C4-2B (cell line): ENCODE measurements at regions not wholly inside any gene's neighbourhood (a gene's known extent, or its start where the extent isn't known, plus 50 kb on each side); places are given as distances from the start of the nearest gene placed in this dataset.
"Not testable (repeated sequence)": the region's sequence is repeated elsewhere in the genome, so short reads cannot be mapped to it uniquely, and the experiment has no call there.

Source experiments
- H3K27ac ChIP-seq: fragments of 450-650 bp; 2 replicates; pipeline ENCODE4 v1.5.1; 2017
- ZFX ChIP-seq: fragments of 450-650 bp; IDR thresholded peaks from 2 replicates; pipeline ENCODE4 v1.6.1; 2017
- TF ChIP-seq, protein P1 (sequence below): fragments of 450-650 bp; conservative IDR thresholded peaks from 2 replicates; pipeline ENCODE4 v1.5.1; 2017; ENCODE audit warnings: mild to moderate bottlenecking

DNA sequence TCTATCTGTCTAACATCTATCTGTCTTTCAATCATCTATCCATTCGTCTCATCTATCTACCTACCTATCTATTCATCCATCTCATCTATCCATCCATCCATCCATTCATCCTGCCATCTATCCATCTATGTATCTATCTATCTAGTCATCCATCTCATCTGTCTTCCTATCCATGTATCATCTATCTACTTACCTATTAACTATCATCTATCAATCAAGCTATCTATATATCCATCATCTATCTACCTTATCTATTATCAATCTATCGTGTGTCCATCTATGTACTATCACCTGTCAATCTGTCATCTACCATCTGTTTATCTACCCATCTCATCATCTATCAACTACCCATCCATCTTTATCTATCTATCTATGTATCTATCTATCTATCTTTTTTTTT, 217.7 kb downstream of the CRLF2 start:
- TF ChIP-seq ZFX = no peak
- TF ChIP-seq, protein P1, sequence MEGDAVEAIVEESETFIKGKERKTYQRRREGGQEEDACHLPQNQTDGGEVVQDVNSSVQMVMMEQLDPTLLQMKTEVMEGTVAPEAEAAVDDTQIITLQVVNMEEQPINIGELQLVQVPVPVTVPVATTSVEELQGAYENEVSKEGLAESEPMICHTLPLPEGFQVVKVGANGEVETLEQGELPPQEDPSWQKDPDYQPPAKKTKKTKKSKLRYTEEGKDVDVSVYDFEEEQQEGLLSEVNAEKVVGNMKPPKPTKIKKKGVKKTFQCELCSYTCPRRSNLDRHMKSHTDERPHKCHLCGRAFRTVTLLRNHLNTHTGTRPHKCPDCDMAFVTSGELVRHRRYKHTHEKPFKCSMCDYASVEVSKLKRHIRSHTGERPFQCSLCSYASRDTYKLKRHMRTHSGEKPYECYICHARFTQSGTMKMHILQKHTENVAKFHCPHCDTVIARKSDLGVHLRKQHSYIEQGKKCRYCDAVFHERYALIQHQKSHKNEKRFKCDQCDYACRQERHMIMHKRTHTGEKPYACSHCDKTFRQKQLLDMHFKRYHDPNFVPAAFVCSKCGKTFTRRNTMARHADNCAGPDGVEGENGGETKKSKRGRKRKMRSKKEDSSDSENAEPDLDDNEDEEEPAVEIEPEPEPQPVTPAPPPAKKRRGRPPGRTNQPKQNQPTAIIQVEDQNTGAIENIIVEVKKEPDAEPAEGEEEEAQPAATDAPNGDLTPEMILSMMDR = no peak

DNA sequence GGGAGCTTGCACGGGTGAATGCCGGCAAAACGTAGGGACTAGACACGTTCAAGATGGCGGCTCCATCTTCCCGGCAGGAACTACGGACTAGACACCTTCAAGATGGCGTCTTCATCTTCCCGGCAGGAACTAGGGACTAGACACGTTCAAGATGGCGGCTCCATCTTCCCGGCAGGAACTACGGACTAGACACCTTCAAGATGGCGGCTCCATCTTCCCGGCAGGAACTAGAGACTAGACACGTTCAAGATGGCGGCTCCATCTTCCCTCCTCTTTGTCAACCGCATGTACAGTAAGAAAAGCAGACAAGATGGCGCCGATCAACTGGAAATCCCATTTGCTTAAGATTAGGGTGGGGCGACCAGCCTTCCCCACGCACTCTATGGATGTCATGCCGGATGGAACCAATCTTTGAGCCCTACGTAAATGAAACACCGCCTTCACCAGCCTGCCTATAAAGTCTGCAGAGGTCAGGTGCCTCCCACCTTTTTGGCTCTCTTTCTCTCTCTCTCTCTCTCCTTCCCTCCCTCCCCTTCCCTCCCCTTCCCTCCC, 222.4 kb downstream of the CRLF2 start:
- TF ChIP-seq ZFX = no peak
- TF ChIP-seq, protein P1 = no peak
- no peak overlapping the region for H3K27ac ChIP-seq

More for the DNA sequence above, 217.7 kb downstream of the CRLF2 start:
- no peak overlapping the region for H3K27ac ChIP-seq

DNA sequence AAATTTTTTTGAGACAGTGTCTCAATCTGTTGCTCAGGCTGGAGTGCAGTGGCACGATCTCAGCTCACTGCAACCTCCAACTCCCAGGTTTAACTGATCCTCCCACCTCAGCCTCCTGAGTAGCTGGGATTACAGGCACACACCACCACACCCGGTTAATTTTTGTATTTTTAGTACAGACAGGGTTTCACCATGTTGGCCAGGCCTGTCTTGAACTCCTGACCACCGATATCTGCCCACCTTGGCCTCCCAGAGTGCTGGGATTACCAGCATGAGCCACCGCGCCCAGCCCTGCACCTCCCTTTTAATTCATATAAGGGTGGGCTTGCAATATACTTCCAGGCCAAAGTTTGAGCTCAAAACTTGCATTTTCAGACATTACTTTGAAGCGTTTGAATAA, 223.9 kb downstream of the CRLF2 start:
- not testable (repeated sequence) for H3K27ac ChIP-seq

DNA sequence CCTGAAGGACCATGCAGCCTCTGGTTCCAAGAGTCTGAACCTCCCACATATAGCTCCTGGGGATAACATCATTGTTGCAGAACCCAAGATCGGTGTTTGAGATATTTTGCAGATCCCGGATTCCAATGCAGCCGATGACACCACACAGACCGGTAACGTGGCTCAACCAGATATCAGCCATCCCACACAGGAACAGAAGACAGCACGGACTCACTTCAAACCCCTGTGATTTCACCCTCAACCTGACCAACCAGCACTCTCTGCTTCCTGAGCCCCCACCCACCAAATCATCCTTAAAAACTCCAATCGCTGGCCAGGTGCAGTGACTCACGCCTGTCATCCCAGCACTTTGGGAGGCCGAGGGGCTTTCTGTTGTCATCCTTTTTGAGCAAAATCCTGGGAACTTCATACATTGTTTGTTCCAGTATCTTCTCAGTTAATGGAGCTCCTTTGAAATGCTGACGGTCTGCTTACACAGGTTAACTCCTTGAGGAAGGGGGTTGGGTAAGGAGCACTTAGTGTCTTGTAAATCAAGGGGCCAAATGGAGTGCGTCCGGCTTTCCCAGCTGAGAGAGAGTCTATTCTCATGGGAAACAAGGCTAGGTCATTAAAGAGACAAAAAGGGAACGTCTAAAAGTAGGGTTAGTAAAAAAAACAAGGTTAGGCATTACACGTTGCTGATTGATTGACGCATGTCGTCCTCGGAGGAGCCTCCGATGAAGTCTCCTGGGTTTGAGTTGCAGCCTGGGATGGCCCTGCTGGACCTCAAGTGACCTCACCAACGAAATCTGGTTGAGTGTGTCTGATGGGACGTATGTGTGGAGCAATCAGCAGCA, 230.4 kb downstream of the CRLF2 start:
- TF ChIP-seq, protein P1 = no peak
- TF ChIP-seq ZFX = no peak
- H3K27ac ChIP-seq = no peak overlapping the region

DNA sequence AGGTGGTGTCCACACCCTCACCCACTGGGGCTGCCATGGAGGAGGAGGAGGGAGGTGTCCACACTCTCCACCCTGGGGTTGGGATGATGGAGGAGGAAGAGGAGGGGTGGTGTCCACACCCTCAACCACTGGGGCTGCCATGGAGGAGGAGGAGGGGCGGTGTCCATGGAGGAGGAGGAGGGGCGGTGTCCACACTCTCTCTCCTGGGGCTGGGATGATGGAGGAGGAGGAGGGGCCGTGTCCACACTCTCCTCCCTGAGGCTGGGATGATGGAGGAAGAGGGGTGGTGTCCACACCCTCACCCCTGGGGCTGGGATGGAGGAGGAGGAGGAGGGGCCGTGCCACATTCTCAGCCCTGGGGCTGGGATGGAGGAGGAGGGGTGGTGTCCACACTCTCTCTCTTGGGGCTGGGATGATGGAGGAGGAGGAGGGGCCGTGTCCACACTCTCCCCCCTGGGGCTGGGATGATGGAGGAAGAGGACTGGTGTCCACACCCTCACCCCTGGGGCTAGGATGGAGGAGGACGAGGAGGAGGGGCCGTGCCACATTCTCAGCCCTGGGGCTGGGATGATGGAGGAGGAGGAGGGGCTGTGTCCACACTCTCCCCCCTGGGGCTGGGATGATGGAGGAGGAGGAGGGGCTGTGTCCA, 231.7 kb downstream of the CRLF2 start:
- TF ChIP-seq ZFX = no peak
- TF ChIP-seq, protein P1 = no peak
- no peak overlapping the region for H3K27ac ChIP-seq

DNA sequence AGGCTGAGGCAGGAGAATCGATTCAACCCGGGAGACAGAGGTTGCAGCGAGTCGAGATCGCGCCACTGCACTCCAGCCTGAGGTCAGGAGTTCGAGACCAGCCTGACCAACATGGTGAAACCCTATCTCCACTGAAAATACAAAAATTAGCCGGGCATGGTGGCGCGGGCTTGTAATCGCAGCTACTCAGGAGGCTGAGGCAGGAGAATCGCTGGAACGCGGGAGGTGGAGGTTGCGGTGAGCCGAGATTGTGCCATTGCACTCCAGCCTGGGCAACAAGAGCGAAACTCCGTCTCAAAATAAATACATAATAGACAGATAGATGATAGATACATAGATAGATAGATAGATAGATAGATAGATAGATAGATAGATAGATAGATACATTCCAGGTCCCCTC, 233.3 kb downstream of the CRLF2 start:
- H3K27ac ChIP-seq = not testable (repeated sequence)

DNA sequence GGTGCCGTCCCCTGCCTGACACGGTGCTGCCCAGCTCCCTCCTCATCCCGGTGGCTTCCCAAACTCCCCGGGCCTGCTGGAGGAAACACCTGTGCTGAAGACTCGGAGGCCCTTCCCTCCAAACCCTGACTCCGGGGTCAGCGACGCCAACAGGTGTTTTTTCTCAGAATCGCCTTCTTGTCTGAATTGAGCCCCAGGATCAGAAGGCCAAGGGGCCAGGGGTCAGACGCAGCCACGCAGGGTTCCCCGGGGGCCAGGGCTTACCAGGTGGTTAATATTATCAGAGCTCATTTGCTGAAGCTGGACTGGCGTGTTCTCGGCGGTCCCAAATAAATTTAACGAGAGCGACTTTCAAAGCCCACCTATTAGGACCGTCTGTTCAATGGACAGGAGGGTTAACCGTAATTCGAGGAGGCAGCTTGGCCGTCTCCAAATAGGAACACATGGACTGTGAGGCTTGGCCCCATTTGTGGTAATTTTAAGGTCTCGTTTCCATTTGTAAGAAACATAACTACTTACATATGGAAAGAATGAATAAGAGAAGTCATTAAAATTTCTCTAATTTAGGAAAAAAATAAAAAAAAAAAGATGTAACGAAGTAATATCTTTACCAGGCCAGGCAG, 239.3 kb downstream of the CRLF2 start:
- TF ChIP-seq, protein P1 = no peak
- TF ChIP-seq ZFX = no peak
- no peak overlapping the region for H3K27ac ChIP-seq
